Neutrophil (primary cell): ENCODE measurements at regions not wholly inside any gene's neighbourhood (a gene's known extent, or its start where the extent isn't known, plus 50 kb on each side); places are given as distances from the start of the nearest gene placed in this dataset.

Experiments
- H3K27ac ChIP-seq: fragments of 200-600 bp; sonication (generic); 2 replicates; pipeline ENCODE4 v1.5.1; 2016; ENCODE audit warnings: mild to moderate bottlenecking, moderate library complexity
- H3K27me3 ChIP-seq: fragments of 200-600 bp; sonication (generic); 2 replicates; pipeline ENCODE4 v1.6.0; 2016; ENCODE audit warnings: mild to moderate bottlenecking
- H3K36me3 ChIP-seq: fragments of 200-600 bp; sonication (generic); 2 replicates; pipeline ENCODE4 v1.5.1; 2017
- H3K4me1 ChIP-seq, 2 experiments: fragments of 200-600 bp in 1 of 2; sonication (generic) in 1 of 2; 1 replicate in 1 of 2; 2 replicates in 1 of 2; pipeline versions ENCODE4 v1.5.1 to v1.6.1; 2013 to 2016; ENCODE audit warnings: low read depth in 1 of 2, low read length in 1 of 2, mild to moderate bottlenecking in 1 of 2, moderate library complexity in 1 of 2; ENCODE audit not compliant: control insufficient read depth in 1 of 2, insufficient read depth in 1 of 2
- H3K4me3 ChIP-seq, 2 experiments: fragments of 200-600 bp in 1 of 2; sonication (generic) in 1 of 2; 1 replicate in 1 of 2; 2 replicates in 1 of 2; pipeline ENCODE4 v1.5.1; 2013 to 2016; ENCODE audit warnings: low read depth in 1 of 2, low read length in 1 of 2, mild to moderate bottlenecking in 1 of 2, moderate library complexity in 1 of 2
- H3K9me3 ChIP-seq: fragments of 200-600 bp; sonication (generic); 2 replicates; pipeline ENCODE4 v1.5.1; 2016
- TF ChIP-seq, protein P1 (sequence below): fragments of 200-600 bp; sonication (generic); IDR thresholded peaks from 2 replicates; pipeline ENCODE4 v1.5.1; 2016; ENCODE audit warnings: antibody characterized with exemption

GRCh38 chr4:26120098-26120825 lies 200.6 kb upstream of the RBPJ start:
- TF ChIP-seq, protein P1, sequence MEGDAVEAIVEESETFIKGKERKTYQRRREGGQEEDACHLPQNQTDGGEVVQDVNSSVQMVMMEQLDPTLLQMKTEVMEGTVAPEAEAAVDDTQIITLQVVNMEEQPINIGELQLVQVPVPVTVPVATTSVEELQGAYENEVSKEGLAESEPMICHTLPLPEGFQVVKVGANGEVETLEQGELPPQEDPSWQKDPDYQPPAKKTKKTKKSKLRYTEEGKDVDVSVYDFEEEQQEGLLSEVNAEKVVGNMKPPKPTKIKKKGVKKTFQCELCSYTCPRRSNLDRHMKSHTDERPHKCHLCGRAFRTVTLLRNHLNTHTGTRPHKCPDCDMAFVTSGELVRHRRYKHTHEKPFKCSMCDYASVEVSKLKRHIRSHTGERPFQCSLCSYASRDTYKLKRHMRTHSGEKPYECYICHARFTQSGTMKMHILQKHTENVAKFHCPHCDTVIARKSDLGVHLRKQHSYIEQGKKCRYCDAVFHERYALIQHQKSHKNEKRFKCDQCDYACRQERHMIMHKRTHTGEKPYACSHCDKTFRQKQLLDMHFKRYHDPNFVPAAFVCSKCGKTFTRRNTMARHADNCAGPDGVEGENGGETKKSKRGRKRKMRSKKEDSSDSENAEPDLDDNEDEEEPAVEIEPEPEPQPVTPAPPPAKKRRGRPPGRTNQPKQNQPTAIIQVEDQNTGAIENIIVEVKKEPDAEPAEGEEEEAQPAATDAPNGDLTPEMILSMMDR = no peak
- Histone ChIP-seq H3K9me3 (no peaks in the 10 kb centered on the region), H3K4me1 (peaks cover 10 to 16% of the 10 kb centered on the region in 2 experiments), H3K27ac (peak overlapping the region; percentile 31), H3K4me3 (no peak overlapping the region), H3K27me3 (no peaks in the 10 kb centered on the region), H3K36me3 (no peaks in the 10 kb centered on the region)

DNA sequence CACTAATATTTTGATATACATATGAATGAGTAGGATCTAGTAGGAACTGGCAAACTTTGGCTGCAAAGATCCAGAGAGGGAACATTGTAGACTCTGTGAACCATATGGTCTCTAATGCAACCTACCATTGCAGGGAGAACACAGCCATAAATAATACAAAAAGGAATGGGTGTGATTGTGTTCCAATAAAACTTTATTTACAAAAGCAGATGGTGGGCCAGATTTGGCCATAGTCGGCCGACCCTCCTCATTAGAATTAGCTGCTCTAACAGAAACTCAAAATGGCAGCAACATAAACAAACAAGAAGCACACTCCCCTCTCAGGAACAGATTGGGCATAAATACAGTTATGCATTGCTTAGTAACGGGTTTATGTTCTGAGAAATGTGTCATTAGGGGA lies 198.1 kb upstream of the RBPJ start:
- H3K36me3 ChIP-seq = no peaks in the 10 kb centered on the region
- TF ChIP-seq, protein P1 = no peak
- H3K27ac ChIP-seq = no peak overlapping the region
- H3K9me3 ChIP-seq = no peaks in the 10 kb centered on the region
- H3K4me3 ChIP-seq = no peak overlapping the region
- peaks cover 10 to 16% of the 10 kb centered on the region in 2 experiments for H3K4me1 ChIP-seq
- H3K27me3 ChIP-seq = no peaks in the 10 kb centered on the region

DNA sequence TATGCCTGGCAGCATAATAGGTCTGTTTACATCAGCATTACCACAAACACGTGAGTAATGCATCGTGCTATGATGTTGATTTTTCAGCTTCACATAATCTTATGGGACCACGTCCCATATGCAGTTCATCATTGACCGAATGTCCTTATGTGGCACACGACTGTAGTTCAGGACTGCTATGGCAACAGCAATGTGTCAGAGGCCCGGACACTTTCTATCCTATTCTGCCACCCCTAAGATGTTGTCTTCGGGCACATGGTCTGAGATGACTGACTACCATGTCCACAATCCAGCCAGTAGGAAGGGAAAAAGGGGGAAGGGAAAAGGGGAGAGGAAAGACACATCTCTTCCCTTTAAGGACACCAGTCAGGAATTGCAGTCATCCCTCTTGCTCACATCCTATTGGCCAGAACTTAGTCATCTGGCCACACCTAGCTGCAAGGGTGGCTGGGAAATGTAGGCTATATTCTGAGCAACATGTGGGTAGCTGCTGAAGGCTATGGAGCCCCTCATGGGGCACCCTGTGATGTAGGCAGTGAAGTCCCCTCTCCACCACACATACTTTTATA lies 196.0 kb upstream of the RBPJ start:
- Histone ChIP-seq H3K4me3 (no peak overlapping the region), H3K36me3 (no peaks in the 10 kb centered on the region), H3K27ac (no peak overlapping the region), H3K4me1 (peaks cover 10 to 16% of the 10 kb centered on the region in 2 experiments), H3K9me3 (no peaks in the 10 kb centered on the region), H3K27me3 (no peaks in the 10 kb centered on the region)
- TF ChIP-seq, protein P1 = no peak

DNA sequence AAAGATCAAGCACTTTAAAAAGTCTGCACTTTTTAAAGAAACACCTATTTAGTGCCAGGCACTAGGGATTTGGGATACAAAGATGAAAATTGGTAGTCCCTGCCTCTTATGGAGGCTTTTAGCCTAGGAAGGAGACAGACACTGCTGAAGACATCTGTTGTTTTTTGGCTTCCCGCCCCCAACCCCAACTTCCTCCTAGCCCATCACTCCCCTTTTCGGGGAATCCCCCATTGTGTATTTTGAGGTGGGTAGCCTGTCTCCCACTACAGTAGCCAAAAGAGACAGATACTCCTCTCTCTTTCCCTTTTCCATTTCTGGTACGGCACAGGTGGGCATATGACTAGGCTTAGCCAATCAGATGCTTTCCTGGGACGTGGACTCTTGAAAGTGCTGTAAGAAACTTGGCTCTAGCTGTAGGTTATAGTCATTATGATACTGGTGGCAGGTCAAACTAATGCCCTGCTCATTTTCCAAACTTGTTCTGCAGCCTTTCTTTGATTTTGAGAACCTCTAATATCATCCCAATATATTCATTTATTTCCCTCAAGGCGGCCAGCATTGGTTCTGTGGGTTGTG lies 194.6 kb upstream of the RBPJ start:
- Histone ChIP-seq H3K4me3 (no peak overlapping the region), H3K36me3 (no peaks in the 10 kb centered on the region), H3K9me3 (no peaks in the 10 kb centered on the region), H3K4me1 (peaks cover 3 to 5% of the 10 kb centered on the region in 2 experiments), H3K27ac (no peak overlapping the region), H3K27me3 (no peaks in the 10 kb centered on the region)
- TF ChIP-seq, protein P1 = no peak

GRCh38 chr4:26126994-26127393 lies 193.8 kb upstream of the RBPJ start:
- no peaks in the 10 kb centered on the region for H3K36me3 ChIP-seq
- H3K27me3 ChIP-seq = no peaks in the 10 kb centered on the region
- H3K27ac ChIP-seq = no peak overlapping the region
- no peaks in the 10 kb centered on the region for H3K4me1 ChIP-seq
- no peak overlapping the region for H3K4me3 ChIP-seq
- TF ChIP-seq, protein P1 = no peak
- H3K9me3 ChIP-seq = no peaks in the 10 kb centered on the region
